ENCODE measurements at regions not wholly inside any gene's neighbourhood (a gene's known extent, or its start where the extent isn't known, plus 50 kb on each side); places are given as distances from the start of the nearest gene placed in this dataset.
A peak's percentile ranks its signal among the peaks of the same experiment; 100 is the strongest.
"Not testable (repeated sequence)": the region's sequence is repeated elsewhere in the genome, so short reads cannot be mapped to it uniquely, and the experiment has no call there.

- no peak overlapping the region for H3K4me3 ChIP-seq (ENCODE audit: low read depth, low read length)
- in situ Hi-C loops (cut with HindIII; ENCODE audit: low sequenced_read_pairs) = no loop called here
- TF ChIP-seq CTCF (IDR thresholded peaks at IDR 0.05; ENCODE audit: low read depth, low read length) = no peak
- no peak for DNase-seq (ENCODE audit: low read depth, low spot score)
These were observed 1270.8 kb downstream of the ROBO1 start for GRCh38 chr3:78497021-78497420.

GRCh38 chr3:78497767-78498166, 1270.0 kb downstream of the ROBO1 start:
- no peak for DNase-seq (ENCODE audit: low read depth, low spot score)
- TF ChIP-seq CTCF (IDR thresholded peaks at IDR 0.05; ENCODE audit: low read depth, low read length) = no peak
- in situ Hi-C loops (cut with HindIII; ENCODE audit: low sequenced_read_pairs) = no loop called here
- no peak overlapping the region for H3K4me3 ChIP-seq (ENCODE audit: low read depth, low read length)

GRCh38 chr3:78506061-78506460, 1261.7 kb downstream of the ROBO1 start:
- no peak for TF ChIP-seq CTCF (IDR thresholded peaks at IDR 0.05; ENCODE audit: low read depth, low read length)
- H3K4me3 ChIP-seq (ENCODE audit: low read depth, low read length) = no peak overlapping the region
- in situ Hi-C loops (cut with HindIII; ENCODE audit: low sequenced_read_pairs) = no loop called here
- no peak for DNase-seq (ENCODE audit: low read depth, low spot score)

GRCh38 chr3:78506581-78507195, 1261.1 kb downstream of the ROBO1 start:
- H3K4me3 ChIP-seq (ENCODE audit: low read depth, low read length) = no peak overlapping the region
- peak; percentile 2 for DNase-seq (ENCODE audit: low read depth, low spot score)
- TF ChIP-seq CTCF (IDR thresholded peaks at IDR 0.05; ENCODE audit: low read depth, low read length) = no peak
- in situ Hi-C loops (cut with HindIII; ENCODE audit: low sequenced_read_pairs) = no loop called here

GRCh38 chr3:78507196-78507984, 1260.4 kb downstream of the ROBO1 start:
- DNase-seq (ENCODE audit: low read depth, low spot score) = no peak
- H3K4me3 ChIP-seq (ENCODE audit: low read depth, low read length) = no peak overlapping the region
- TF ChIP-seq CTCF (IDR thresholded peaks at IDR 0.05; ENCODE audit: low read depth, low read length) = no peak
- in situ Hi-C loops (cut with HindIII; ENCODE audit: low sequenced_read_pairs) = no loop called here

- no peak for DNase-seq (ENCODE audit: low read depth, low spot score)
- in situ Hi-C loops (cut with HindIII; ENCODE audit: low sequenced_read_pairs) = no loop called here
- no peak overlapping the region for H3K4me3 ChIP-seq (ENCODE audit: low read depth, low read length)
- no peak for TF ChIP-seq CTCF (IDR thresholded peaks at IDR 0.05; ENCODE audit: low read depth, low read length)
These were observed 1256.0 kb downstream of the ROBO1 start for GRCh38 chr3:78511840-78512239.

GRCh38 chr3:78512786-78513185, 1255.0 kb downstream of the ROBO1 start:
- H3K4me3 ChIP-seq (ENCODE audit: low read depth, low read length); in situ Hi-C loops (cut with HindIII; ENCODE audit: low sequenced_read_pairs); DNase-seq (ENCODE audit: low read depth, low spot score): not testable (repeated sequence)
